ENCODE measurements at regions not wholly inside any gene's neighbourhood (a gene's known extent, or its start where the extent isn't known, plus 50 kb on each side); places are given as distances from the start of the nearest gene placed in this dataset.

GRCh38 chr16:86063760-86064405, 164.9 kb downstream of the IRF8 start:
- no peak for TF ChIP-seq CTCF (IDR thresholded peaks at IDR 0.05)
- TF ChIP-seq POLR2AphosphoS5 (IDR thresholded peaks at IDR 0.05) = no peak
